Breast epithelium (tissue), 4 donors: ENCODE measurements at regions not wholly inside any gene's neighbourhood (a gene's known extent, or its start where the extent isn't known, plus 50 kb on each side); places are given as distances from the start of the nearest gene placed in this dataset.

Experiments used
- DNase-seq, 2 donors: peaks; one replicate each; pipeline ENCODE4 v3.0.0-alpha.2; 2019; ENCODE audit warnings: low spot score in 2 of 2
- H3K27ac ChIP-seq, 2 donors: fragments of 200-600 bp; sonication (generic) in 1 of 2; one replicate each; pipeline ENCODE4 v1.5.1; 2016 to 2019; ENCODE audit warnings: mild to moderate bottlenecking in 1 of 2
- H3K27me3 ChIP-seq, 2 donors: fragments of 200-600 bp; sonication (generic) in 1 of 2; one replicate each; pipeline versions ENCODE4 v1.5.1 to v1.6.0; 2017 to 2019; ENCODE audit warnings: control low read depth in 1 of 2, mild to moderate bottlenecking in 1 of 2
- H3K36me3 ChIP-seq: fragments of 200-600 bp; one replicate; pipeline ENCODE4 v1.5.1; 2019
- H3K4me1 ChIP-seq, 2 donors: fragments of 200-600 bp; sonication (generic); one replicate each; pipeline ENCODE4 v1.5.1; 2016 to 2019; ENCODE audit warnings: control low read depth in 1 of 2
- H3K4me3 ChIP-seq, 3 donors: fragments of 200-600 bp; sonication (generic); 1 replicate in 2 of 3; 2 replicates in 1 of 3; pipeline ENCODE4 v1.5.1; 2016 to 2019; ENCODE audit warnings: mild to moderate bottlenecking in 3 of 3, moderate library complexity in 2 of 3
- H3K9me3 ChIP-seq, 2 donors: fragments of 200-600 bp; sonication (generic) in 1 of 2; one replicate each; pipeline ENCODE4 v1.5.1; 2016 to 2019; ENCODE audit warnings: control low read depth in 1 of 2
- POLR2A ChIP-seq: fragments of 450-650 bp; IDR thresholded peaks from one replicate; pipeline ENCODE4 v1.6.1; 2016; ENCODE audit warnings: antibody characterized with exemption, mild to moderate bottlenecking, moderate library complexity
- POLR2AphosphoS5 ChIP-seq, 3 donors: sonication (generic); formaldehyde crosslinking; IDR thresholded peaks; one replicate each; pipeline ENCODE4 v1.6.1; 2017; ENCODE audit warnings: antibody characterized with exemption in 3 of 3
- intact Hi-C: fragments of 100-400 bp; cut with DNase I; formaldehyde crosslinking; loops from one replicate; pipeline ENCODE4 v1.15.1; 2023; ENCODE audit warnings: low total_unique reads
- TF ChIP-seq, protein P1 (sequence below), 3 donors: fragments of 450-650 bp; IDR thresholded peaks; one replicate each; pipeline ENCODE4 v1.5.1; 2016 to 2017; ENCODE audit warnings: antibody characterized with exemption in 3 of 3, mild to moderate bottlenecking in 3 of 3, moderate library complexity in 3 of 3

- DNase-seq = no peak
- H3K36me3 ChIP-seq = no peaks in the 10 kb centered on the region
- intact Hi-C loops = no loop called here
- no peak overlapping the region for H3K4me3 ChIP-seq
- no peaks in the 10 kb centered on the region for H3K27me3 ChIP-seq
- no peaks in the 10 kb centered on the region for H3K9me3 ChIP-seq
- H3K4me1 ChIP-seq = no peaks in the 10 kb centered on the region
- no peak overlapping the region for H3K27ac ChIP-seq
- no peak for TF ChIP-seq POLR2AphosphoS5 (IDR thresholded peaks at IDR 0.05)
- TF ChIP-seq, protein P1, sequence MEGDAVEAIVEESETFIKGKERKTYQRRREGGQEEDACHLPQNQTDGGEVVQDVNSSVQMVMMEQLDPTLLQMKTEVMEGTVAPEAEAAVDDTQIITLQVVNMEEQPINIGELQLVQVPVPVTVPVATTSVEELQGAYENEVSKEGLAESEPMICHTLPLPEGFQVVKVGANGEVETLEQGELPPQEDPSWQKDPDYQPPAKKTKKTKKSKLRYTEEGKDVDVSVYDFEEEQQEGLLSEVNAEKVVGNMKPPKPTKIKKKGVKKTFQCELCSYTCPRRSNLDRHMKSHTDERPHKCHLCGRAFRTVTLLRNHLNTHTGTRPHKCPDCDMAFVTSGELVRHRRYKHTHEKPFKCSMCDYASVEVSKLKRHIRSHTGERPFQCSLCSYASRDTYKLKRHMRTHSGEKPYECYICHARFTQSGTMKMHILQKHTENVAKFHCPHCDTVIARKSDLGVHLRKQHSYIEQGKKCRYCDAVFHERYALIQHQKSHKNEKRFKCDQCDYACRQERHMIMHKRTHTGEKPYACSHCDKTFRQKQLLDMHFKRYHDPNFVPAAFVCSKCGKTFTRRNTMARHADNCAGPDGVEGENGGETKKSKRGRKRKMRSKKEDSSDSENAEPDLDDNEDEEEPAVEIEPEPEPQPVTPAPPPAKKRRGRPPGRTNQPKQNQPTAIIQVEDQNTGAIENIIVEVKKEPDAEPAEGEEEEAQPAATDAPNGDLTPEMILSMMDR (IDR thresholded peaks at IDR 0.05) = no peak
- no peak for TF ChIP-seq POLR2A
Observed at GRCh38 chr20:39356908-39357307, 394.8 kb downstream of the DHX35 start.

DNA sequence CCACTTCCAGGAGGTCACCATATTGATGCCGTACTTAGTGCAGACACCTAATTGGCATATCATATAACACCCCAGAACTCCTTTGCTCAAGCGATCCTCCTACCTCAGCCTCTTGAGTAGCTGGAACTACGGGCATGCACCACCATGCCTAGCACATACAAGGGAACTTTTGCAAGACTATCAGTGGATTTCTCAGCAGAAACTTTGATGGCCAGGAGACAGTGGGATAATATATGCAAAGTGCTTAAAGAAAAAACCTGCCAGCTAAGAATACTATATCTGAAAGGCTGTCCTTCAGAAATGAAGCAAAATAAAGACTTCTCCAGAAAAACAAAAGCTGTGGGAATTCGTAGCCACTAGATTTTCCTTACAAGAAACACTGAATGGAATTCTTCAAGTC is 387.1 kb downstream of the DHX35 start:
- no peaks in the 10 kb centered on the region for H3K27me3 ChIP-seq
- no peak overlapping the region for H3K27ac ChIP-seq
- no peaks in the 10 kb centered on the region for H3K4me1 ChIP-seq
- no peak for DNase-seq
- TF ChIP-seq, protein P1 (IDR thresholded peaks at IDR 0.05) = no peak
- TF ChIP-seq POLR2AphosphoS5 (IDR thresholded peaks at IDR 0.05) = no peak
- TF ChIP-seq POLR2A = no peak
- H3K4me3 ChIP-seq = no peak overlapping the region
- no peaks in the 10 kb centered on the region for H3K36me3 ChIP-seq
- H3K9me3 ChIP-seq = peaks cover 19 to 29% of the 10 kb centered on the region in 2 donors
- intact Hi-C loops = no loop called here

DNA sequence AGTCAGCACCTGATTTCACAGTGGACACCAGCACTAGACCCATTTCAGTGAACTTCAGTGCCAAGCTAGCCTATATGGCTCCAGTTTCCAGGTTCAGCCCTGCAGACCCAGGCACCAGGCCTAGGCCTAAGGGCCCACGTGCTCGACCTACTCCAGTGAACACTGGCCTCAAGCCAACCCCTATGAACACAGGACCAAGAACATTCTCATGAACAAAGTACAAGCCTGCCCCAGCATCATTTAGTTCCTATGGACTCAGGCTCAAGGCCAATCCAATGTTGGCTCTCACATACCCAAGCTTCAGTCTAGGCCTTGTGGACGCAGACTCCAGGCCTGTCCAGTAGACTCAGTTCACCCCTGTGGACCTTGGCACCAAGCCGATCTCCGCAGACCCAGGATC is 385.5 kb downstream of the DHX35 start:
- intact Hi-C loops = no loop called here
- TF ChIP-seq POLR2A (no peak), POLR2AphosphoS5 (IDR thresholded peaks at IDR 0.05) (no peak)
- TF ChIP-seq, protein P1 (IDR thresholded peaks at IDR 0.05) = no peak
- no peak overlapping the region for H3K27ac ChIP-seq
- no peak for DNase-seq
- H3K9me3 ChIP-seq = peaks cover 19 to 29% of the 10 kb centered on the region in 2 donors
- H3K27me3 ChIP-seq = no peaks in the 10 kb centered on the region
- no peaks in the 10 kb centered on the region for H3K36me3 ChIP-seq
- H3K4me1 ChIP-seq = no peaks in the 10 kb centered on the region
- no peak overlapping the region for H3K4me3 ChIP-seq

GRCh38 chr20:39342463-39342862 is 380.3 kb downstream of the DHX35 start:
- intact Hi-C loops = no loop called here
- no peak for DNase-seq
- Histone ChIP-seq H3K27me3 (no peaks in the 10 kb centered on the region), H3K36me3 (no peaks in the 10 kb centered on the region), H3K4me3 (no peak overlapping the region), H3K4me1 (no peaks in the 10 kb centered on the region), H3K9me3 (peaks cover 0 to 1% of the 10 kb centered on the region in 2 donors), H3K27ac (no peak overlapping the region)
- TF ChIP-seq, protein P1 (IDR thresholded peaks at IDR 0.05) = no peak

DNA sequence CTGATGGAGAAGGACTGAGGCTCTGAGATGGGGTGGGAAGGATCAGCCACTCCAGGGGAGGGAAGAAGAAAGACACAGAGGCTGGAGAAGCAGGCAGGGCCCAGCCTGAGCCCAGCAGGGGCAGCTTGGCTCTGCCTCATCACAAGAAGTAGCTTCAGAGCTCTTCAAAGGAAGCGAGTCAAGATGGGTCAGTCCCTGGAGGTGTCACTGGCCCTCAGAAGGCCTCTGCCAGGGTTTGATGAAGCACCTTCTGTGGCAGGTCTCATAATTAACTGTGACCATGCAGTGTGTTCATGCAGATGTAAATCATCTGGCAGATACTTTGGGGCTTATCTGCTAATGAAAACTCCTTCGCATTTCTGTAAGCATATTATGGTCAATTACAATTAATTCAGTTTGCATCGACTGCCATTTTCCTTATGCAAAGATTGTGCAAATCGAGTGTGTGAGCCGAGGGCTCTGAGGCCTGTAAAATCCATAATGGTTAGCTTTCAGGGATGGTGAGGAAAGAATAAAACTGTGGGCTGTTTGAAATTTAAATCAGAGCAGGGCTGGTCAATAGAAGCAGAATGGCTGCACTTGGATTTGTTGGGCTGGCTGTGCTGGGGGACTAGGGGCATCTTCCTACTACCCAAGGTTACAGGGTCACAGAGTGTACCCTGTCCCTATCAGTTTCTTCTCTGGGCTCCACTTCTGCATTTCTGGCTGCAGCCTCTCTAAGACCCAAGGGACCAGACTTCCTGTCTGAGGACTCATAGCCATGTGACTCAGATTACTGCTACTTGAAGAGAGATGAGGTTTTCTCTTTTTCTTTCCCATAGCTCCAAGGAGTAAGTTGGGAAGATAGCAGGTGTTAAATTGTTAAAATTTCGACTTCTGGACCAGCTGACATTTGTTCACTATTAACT is 376.6 kb downstream of the DHX35 start:
- intact Hi-C loops = no loop called here
- no peak overlapping the region for H3K27ac ChIP-seq
- DNase-seq = no peak
- no peaks in the 10 kb centered on the region for H3K9me3 ChIP-seq
- no peaks in the 10 kb centered on the region for H3K27me3 ChIP-seq
- no peaks in the 10 kb centered on the region for H3K4me1 ChIP-seq
- no peak overlapping the region for H3K4me3 ChIP-seq
- TF ChIP-seq POLR2AphosphoS5 (IDR thresholded peaks at IDR 0.05) (no peak), POLR2A (no peak)
- TF ChIP-seq, protein P1 (IDR thresholded peaks at IDR 0.05) = no peak
- no peaks in the 10 kb centered on the region for H3K36me3 ChIP-seq
